ENCODE measurements at regions not wholly inside any gene's neighbourhood (a gene's known extent, or its start where the extent isn't known, plus 50 kb on each side); places are given as distances from the start of the nearest gene placed in this dataset.

- Mint-ChIP-seq H3K36me3 (ENCODE audit: insufficient read depth, unreplicated experiment) (no peaks in the 10 kb centered on the region), H3K4me1 (ENCODE audit: low read depth, unreplicated experiment) (peaks cover 29% of the 10 kb centered on the region), H3K27me3 (ENCODE audit: insufficient read depth, unreplicated experiment) (no peaks in the 10 kb centered on the region), H3K4me3 (ENCODE audit: unreplicated experiment) (peak overlapping the region; percentile 22), H3K27ac (ENCODE audit: unreplicated experiment) (peak overlapping the region; percentile 77), H3K9me3 (ENCODE audit: unreplicated experiment) (peaks cover 14% of the 10 kb centered on the region)
- intact Hi-C loops (cut with micrococcal nuclease; ENCODE audit: unreplicated experiment), result loop anchor here (10.0 kb wide), 1 partner anchor 121 kb away; the partner anchor contains the start of gene DOCK1
- Histone ChIP-seq H3K27me3 (replicated peaks; ENCODE audit: control insufficient read depth, insufficient read depth, low read length) (no peaks in the 10 kb centered on the region), H3K4me3 (ENCODE audit: low read depth, low read length) (no peak overlapping the region), H3K4me1 (peaks cover 80% of the 10 kb centered on the region), H3K9me3 (no peaks in the 10 kb centered on the region), H3K36me3 (ENCODE audit: control insufficient read depth, insufficient read depth, low read length) (no peaks in the 10 kb centered on the region)
- POLR2A ChIA-PET, result no interaction called here
- TF ChIP-seq CTCF (IDR thresholded peaks at IDR 0.05; ENCODE audit: insufficient read depth in 1 of 2, low read depth in 1 of 2, low read length in 1 of 2, severe bottlenecking in 1 of 2, unreplicated experiment in 1 of 2), result no peak
- CTCF ChIA-PET, result interaction anchor here (0.5 kb wide), 1 partner anchor 952 kb away, joined by 3 read pairs; no protein-coding TSS in a partner anchor
- no TSS peak for BruUV-seq (replicated peaks)
- DNase-seq, result no peak
Observed at GRCh38 chr10:126783806-126784557, 113.5 kb upstream of the C10orf90 start.

GRCh38 chr10:126787201-126787600 lies 116.7 kb upstream of the C10orf90 start:
- DNase-seq, result peak; percentile 71 to 82
- Histone ChIP-seq H3K9me3 (no peaks in the 10 kb centered on the region), H3K36me3 (ENCODE audit: control insufficient read depth, insufficient read depth, low read length) (no peaks in the 10 kb centered on the region), H3K4me3 (ENCODE audit: low read depth, low read length) (no peak overlapping the region), H3K4me1 (peaks cover 56% of the 10 kb centered on the region), H3K27me3 (replicated peaks; ENCODE audit: control insufficient read depth, insufficient read depth, low read length) (no peaks in the 10 kb centered on the region)
- intact Hi-C loops (cut with micrococcal nuclease; ENCODE audit: unreplicated experiment), result loop anchor here (5.0 to 10.0 kb wide), 3 partner anchors 50 to 185 kb away; partner anchors contain the start of gene DOCK1
- POLR2A ChIA-PET, result interaction anchor here (0.8 kb wide), 1 partner anchor 11 kb away, joined by 3 read pairs; no protein-coding TSS in a partner anchor
- CTCF ChIA-PET, result interaction anchor here (1.2 kb wide), 1 partner anchor 52 kb away, joined by 4 read pairs; no protein-coding TSS in a partner anchor
- no peaks in the 10 kb centered on the region for H3K27me3 Mint-ChIP-seq (ENCODE audit: insufficient read depth, unreplicated experiment)
- TF ChIP-seq CTCF (IDR thresholded peaks at IDR 0.05; ENCODE audit: insufficient read depth in 1 of 2, low read depth in 1 of 2, low read length in 1 of 2, severe bottlenecking in 1 of 2, unreplicated experiment in 1 of 2), result no peak
- H3K36me3 Mint-ChIP-seq (ENCODE audit: insufficient read depth, unreplicated experiment), result peaks cover 6% of the 10 kb centered on the region
- peaks cover 14% of the 10 kb centered on the region for H3K9me3 Mint-ChIP-seq (ENCODE audit: unreplicated experiment)
- BruUV-seq (replicated peaks), result no TSS peak
- peaks cover 26% of the 10 kb centered on the region for H3K4me1 Mint-ChIP-seq (ENCODE audit: low read depth, unreplicated experiment)
- H3K4me3 Mint-ChIP-seq (ENCODE audit: unreplicated experiment), result no peak overlapping the region
- H3K27ac Mint-ChIP-seq (ENCODE audit: unreplicated experiment), result peak overlapping the region; percentile 53

GRCh38 chr10:126795318-126795717 lies 109.9 kb upstream of the DOCK1 start:
- H3K9me3 Mint-ChIP-seq (ENCODE audit: unreplicated experiment), result peaks cover 42% of the 10 kb centered on the region

More at GRCh38 chr10:126795318-126795717, 109.9 kb upstream of the DOCK1 start:
- intact Hi-C loops (cut with micrococcal nuclease; ENCODE audit: unreplicated experiment), result no loop called here
- CTCF ChIA-PET, result no interaction called here
- no peaks in the 10 kb centered on the region for H3K27me3 Mint-ChIP-seq (ENCODE audit: insufficient read depth, unreplicated experiment)
- H3K36me3 ChIP-seq (ENCODE audit: control insufficient read depth, insufficient read depth, low read length), result no peaks in the 10 kb centered on the region
- POLR2A ChIA-PET, result no interaction called here
- H3K4me3 Mint-ChIP-seq (ENCODE audit: unreplicated experiment), result no peak overlapping the region
- H3K4me1 Mint-ChIP-seq (ENCODE audit: low read depth, unreplicated experiment), result no peaks in the 10 kb centered on the region
- DNase-seq, result no peak
- no peak for TF ChIP-seq CTCF (IDR thresholded peaks at IDR 0.05; ENCODE audit: insufficient read depth in 1 of 2, low read depth in 1 of 2, low read length in 1 of 2, severe bottlenecking in 1 of 2, unreplicated experiment in 1 of 2)
- no peaks in the 10 kb centered on the region for H3K27me3 ChIP-seq (replicated peaks; ENCODE audit: control insufficient read depth, insufficient read depth, low read length)
- H3K36me3 Mint-ChIP-seq (ENCODE audit: insufficient read depth, unreplicated experiment), result no peaks in the 10 kb centered on the region
- H3K27ac Mint-ChIP-seq (ENCODE audit: unreplicated experiment), result no peak overlapping the region
- no TSS peak for BruUV-seq (replicated peaks)
- no peaks in the 10 kb centered on the region for H3K4me1 ChIP-seq
- H3K9me3 ChIP-seq, result 0 out of 2 replicates have a peak, but pooled peaks cover 18% of the 10 kb centered on the region
- H3K4me3 ChIP-seq (ENCODE audit: low read depth, low read length), result no peak overlapping the region

Measured in Caco-2 (cell line).